Middle frontal gyrus (tissue), 1 donor: ENCODE measurements at regions not wholly inside any gene's neighbourhood (a gene's known extent, or its start where the extent isn't known, plus 50 kb on each side); places are given as distances from the start of the nearest gene placed in this dataset.
"Not testable (repeated sequence)": the region's sequence is repeated elsewhere in the genome, so short reads cannot be mapped to it uniquely, and the experiment has no call there.

Experiments used
- DNase-seq: peaks from one replicate; pipeline ENCODE4 v3.0.0-alpha.2; 2015; ENCODE audit warnings: low spot score; ENCODE audit errors: extremely low spot score

- DNase-seq, result no peak
Measured at GRCh38 chr6:21710216-21710615, 116.7 kb downstream of the SOX4 start.

GRCh38 chr6:21710908-21711627, 117.5 kb downstream of the SOX4 start:
- no peak for DNase-seq

GRCh38 chr6:21712213-21712612, 118.7 kb downstream of the SOX4 start:
- no peak for DNase-seq

- DNase-seq, result no peak
Measured at GRCh38 chr6:21713481-21713880, 119.9 kb downstream of the SOX4 start.

GRCh38 chr6:21715180-21715579, 121.6 kb downstream of the SOX4 start:
- DNase-seq, result no peak

GRCh38 chr6:21722510-21722909, 129.0 kb downstream of the SOX4 start:
- DNase-seq, result no peak

GRCh38 chr6:21726676-21727075, 133.1 kb downstream of the SOX4 start:
- no peak for DNase-seq

GRCh38 chr6:21728141-21728540, 134.6 kb downstream of the SOX4 start:
- DNase-seq, result no peak

- no peak for DNase-seq
Measured at GRCh38 chr6:21729431-21729830, 135.9 kb downstream of the SOX4 start.

- DNase-seq, result no peak
Measured at GRCh38 chr6:21730533-21730932, 137.0 kb downstream of the SOX4 start.

- DNase-seq, result no peak
Measured at GRCh38 chr6:21731411-21732031, 138.0 kb downstream of the SOX4 start.

- not testable (repeated sequence) for DNase-seq
Measured at GRCh38 chr6:21732032-21732730, 138.6 kb downstream of the SOX4 start.

GRCh38 chr6:21732731-21733130, 139.2 kb downstream of the SOX4 start:
- no peak for DNase-seq

GRCh38 chr6:21733311-21733710, 139.8 kb downstream of the SOX4 start:
- DNase-seq, result no peak

- DNase-seq, result no peak
Measured at GRCh38 chr6:21734204-21734603, 140.7 kb downstream of the SOX4 start.

GRCh38 chr6:21738180-21739094, 144.9 kb downstream of the SOX4 start:
- DNase-seq, result no peak

GRCh38 chr6:21739241-21739640, 145.7 kb downstream of the SOX4 start:
- no peak for DNase-seq

GRCh38 chr6:21739838-21740237, 146.3 kb downstream of the SOX4 start:
- DNase-seq, result no peak

GRCh38 chr6:21740376-21741124, 147.0 kb downstream of the SOX4 start:
- DNase-seq, result no peak

- DNase-seq, result no peak
Measured at GRCh38 chr6:21741221-21742109, 147.9 kb downstream of the SOX4 start.
